A673 (cell line): ENCODE measurements at regions not wholly inside any gene's neighbourhood (a gene's known extent, or its start where the extent isn't known, plus 50 kb on each side); places are given as distances from the start of the nearest gene placed in this dataset.
"Not testable (repeated sequence)": the region's sequence is repeated elsewhere in the genome, so short reads cannot be mapped to it uniquely, and the experiment has no call there.

Experiments
- BruUV-seq: library from RNA; stranded (reverse); fragments of 400-500 nt; replicated peaks from 2 replicates; lab custom pipeline; 2021; lab: Mats Ljungman, UMichigan
- CTCF ChIA-PET: fragments of 300-600 bp; sonication (Branson Sonifier 250); formaldehyde crosslinking; loops from one replicate; lab custom pipeline; 2022; ENCODE audit warnings: antibody characterized with exemption; lab: Charles Lee
- POLR2A ChIA-PET: fragments of 300-600 bp; sonication (Branson Sonifier 250); formaldehyde crosslinking; loops from one replicate; lab custom pipeline; 2022; ENCODE audit warnings: antibody characterized with exemption; ENCODE audit not compliant: low non-redundant PET; lab: Charles Lee
- DNase-seq: peaks from one replicate; pipeline ENCODE4 v3.0.0-alpha.2; 2015; ENCODE audit warnings: low spot score
- H3K27ac ChIP-seq: fragments of 200-600 bp; sonication (generic); 2 replicates; pipeline ENCODE4 v1.5.1; 2016; ENCODE audit warnings: mixed run types, low read depth, mild to moderate bottlenecking, mixed read lengths, antibody characterized with exemption, low read length; ENCODE audit not compliant: poor library complexity, severe bottlenecking
- H3K27me3 ChIP-seq: fragments of 200-600 bp; sonication (generic); replicated peaks from 2 replicates; pipeline ENCODE4 v1.6.1; 2017; ENCODE audit warnings: mixed run types, low read depth, mild to moderate bottlenecking, mixed read lengths, antibody characterized with exemption, low read length; ENCODE audit not compliant: insufficient read depth, poor library complexity
- H3K36me3 ChIP-seq: fragments of 200-600 bp; sonication (generic); 2 replicates; pipeline ENCODE4 v1.6.1; 2016; ENCODE audit warnings: mixed run types, mild to moderate bottlenecking, mixed read lengths, antibody characterized with exemption, low read length; ENCODE audit not compliant: insufficient read depth, poor library complexity, severe bottlenecking
- H3K4me1 ChIP-seq: fragments of 200-600 bp; sonication (generic); 2 replicates; pipeline ENCODE4 v1.6.1; 2017; ENCODE audit warnings: mixed run types, mild to moderate bottlenecking, mixed read lengths, antibody characterized with exemption, low read length; ENCODE audit not compliant: insufficient read depth, poor library complexity, severe bottlenecking
- H3K4me3 ChIP-seq: fragments of 200-600 bp; sonication (generic); 2 replicates; pipeline ENCODE4 v1.5.1; 2016; ENCODE audit warnings: low read depth, mixed run types, mild to moderate bottlenecking, mixed read lengths, low read length; ENCODE audit not compliant: poor library complexity, severe bottlenecking
- H3K9me3 ChIP-seq: fragments of 200-600 bp; sonication (generic); 2 replicates; pipeline ENCODE4 v1.6.1; 2016; ENCODE audit warnings: mixed run types, low read depth, mild to moderate bottlenecking, mixed read lengths, antibody characterized with exemption, low read length; ENCODE audit not compliant: poor library complexity, severe bottlenecking
- CTCF ChIP-seq: fragments of 300-800, 200-600 bp; sonication (generic); conservative IDR thresholded peaks from 2 replicates; pipeline ENCODE4 v1.5.1; 2017; ENCODE audit warnings: low read depth, mild to moderate bottlenecking, antibody characterized with exemption, low read length, moderate library complexity, mixed read lengths
- EZH2 ChIP-seq: fragments of 200-600 bp; sonication (generic); IDR thresholded peaks from 2 replicates; pipeline ENCODE4 v1.6.1; 2017; ENCODE audit warnings: borderline replicate concordance, low read depth, mild to moderate bottlenecking, mixed read lengths, antibody characterized with exemption, low read length; ENCODE audit not compliant: poor library complexity, severe bottlenecking
- intact Hi-C: fragments of 100-400 bp; cut with micrococcal nuclease; formaldehyde crosslinking; loops from one replicate; pipeline ENCODE4 v1.10.0; 2022; ENCODE audit not compliant: unreplicated experiment

DNA sequence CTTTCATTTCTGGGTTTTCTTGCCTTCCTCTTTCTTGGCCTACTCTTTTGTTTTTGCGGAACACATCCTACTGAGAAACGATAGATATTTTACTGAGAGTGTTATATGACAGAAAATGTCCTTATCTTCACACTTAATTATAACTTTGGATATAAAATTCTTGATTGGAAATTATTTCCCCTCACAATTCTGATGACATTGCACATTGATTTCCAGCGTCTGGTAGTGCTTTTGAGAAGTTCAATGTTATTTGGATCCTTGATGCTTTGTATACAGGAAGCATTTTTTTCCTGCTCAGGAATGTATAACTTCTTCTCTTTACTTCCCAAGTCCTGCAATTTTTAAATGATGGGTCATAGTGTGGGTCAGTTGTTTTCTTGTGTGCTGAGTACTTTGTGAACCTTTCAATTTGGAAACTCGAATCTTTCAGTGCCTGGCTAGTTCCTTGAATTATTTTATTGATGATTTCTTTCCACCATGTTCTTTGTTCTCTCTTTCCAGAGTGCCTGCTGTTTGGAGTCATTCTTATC lies 183.9 kb downstream of the PDCD6IP start:
- DNase-seq, result no peak
- peaks cover 5% of the 10 kb centered on the region for H3K4me1 ChIP-seq
- no peaks in the 10 kb centered on the region for H3K9me3 ChIP-seq
- intact Hi-C loops, result no loop called here
- no TSS peak for BruUV-seq
- POLR2A ChIA-PET, result no interaction called here
- TF ChIP-seq CTCF (no peak), EZH2 (no peak)
- no peak overlapping the region for H3K4me3 ChIP-seq
- H3K36me3 ChIP-seq, result no peaks in the 10 kb centered on the region
- no peaks in the 10 kb centered on the region for H3K27me3 ChIP-seq
- CTCF ChIA-PET, result no interaction called here
- no peak overlapping the region for H3K27ac ChIP-seq

DNA sequence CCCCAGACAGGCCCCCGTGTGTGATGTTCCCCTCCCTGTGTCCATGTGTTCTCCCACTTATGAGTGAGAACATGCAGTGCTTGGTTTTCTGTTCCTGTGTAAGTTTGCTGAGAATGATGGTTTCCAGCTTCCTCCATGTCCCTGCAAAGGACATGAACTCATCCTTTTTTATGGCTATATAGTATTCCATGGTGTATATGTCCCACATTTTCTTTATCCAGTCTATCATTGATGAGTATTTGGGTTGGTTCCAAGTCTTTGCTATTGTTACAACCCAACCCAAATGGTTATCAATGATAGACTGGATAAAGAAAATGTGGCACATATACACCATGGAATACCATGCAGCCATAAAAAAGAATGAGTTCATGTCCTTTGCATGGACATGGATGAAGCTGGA lies 184.5 kb downstream of the PDCD6IP start:
- BruUV-seq, CTCF ChIA-PET, intact Hi-C loops, H3K4me3 ChIP-seq, H3K27ac ChIP-seq, H3K9me3 ChIP-seq, DNase-seq, H3K4me1 ChIP-seq, H3K27me3 ChIP-seq, H3K36me3 ChIP-seq, POLR2A ChIA-PET: not testable (repeated sequence)

DNA sequence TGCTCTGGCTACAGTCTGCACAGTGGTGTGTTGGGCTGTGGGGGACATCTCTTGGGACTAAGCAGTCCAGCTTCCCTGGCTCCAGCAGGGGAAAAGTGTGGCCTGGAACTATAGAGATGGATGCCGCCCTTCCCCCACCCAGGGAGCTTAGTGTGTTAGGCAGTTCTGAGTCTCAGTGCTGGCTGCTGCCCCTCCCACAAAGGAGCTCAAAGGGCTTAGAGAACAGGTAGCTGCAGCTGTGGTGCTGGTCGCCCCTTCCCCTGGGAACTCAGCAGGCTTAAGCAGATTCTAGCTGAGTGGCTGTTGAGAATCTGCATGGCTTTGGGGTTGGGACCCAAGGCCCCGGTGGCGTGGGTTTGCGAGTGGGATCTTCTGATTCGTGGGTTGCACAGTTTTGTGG lies 190.8 kb downstream of the PDCD6IP start:
- no peak for DNase-seq
- no peak overlapping the region for H3K4me3 ChIP-seq
- intact Hi-C loops, result no loop called here
- peaks cover 7% of the 10 kb centered on the region for H3K9me3 ChIP-seq
- no TSS peak for BruUV-seq
- no peaks in the 10 kb centered on the region for H3K27me3 ChIP-seq
- no peaks in the 10 kb centered on the region for H3K4me1 ChIP-seq
- POLR2A ChIA-PET, result no interaction called here
- no peaks in the 10 kb centered on the region for H3K36me3 ChIP-seq
- CTCF ChIA-PET, result no interaction called here
- TF ChIP-seq CTCF (no peak), EZH2 (no peak)
- H3K27ac ChIP-seq, result no peak overlapping the region

DNA sequence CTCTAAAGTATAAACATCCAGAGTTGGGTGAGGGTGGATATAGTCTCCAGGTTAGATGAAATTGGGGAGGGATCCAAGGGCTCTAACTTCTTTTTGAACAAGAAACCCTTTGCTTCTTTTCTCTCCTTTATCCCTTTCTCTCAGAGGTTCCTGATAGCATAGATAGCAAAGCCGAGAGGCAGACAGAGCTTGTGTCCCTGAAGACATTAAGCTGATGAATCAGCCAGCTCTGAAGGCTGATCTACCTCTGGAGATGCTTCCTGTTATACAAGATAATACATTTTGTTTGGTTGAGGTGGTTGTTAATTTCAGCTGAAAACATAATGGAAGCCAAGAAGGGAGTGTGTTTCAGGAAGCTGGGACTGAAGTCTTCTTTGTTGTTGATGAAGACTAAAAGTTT lies 193.2 kb downstream of the PDCD6IP start:
- Histone ChIP-seq H3K4me1 (no peaks in the 10 kb centered on the region), H3K27ac (no peak overlapping the region), H3K9me3 (peaks cover 25% of the 10 kb centered on the region), H3K27me3 (no peaks in the 10 kb centered on the region), H3K36me3 (no peaks in the 10 kb centered on the region), H3K4me3 (no peak overlapping the region)
- intact Hi-C loops, result no loop called here
- no TSS peak for BruUV-seq
- no peak for DNase-seq
- ChIA-PET CTCF (no interaction called here), POLR2A (no interaction called here)
- no peak for TF ChIP-seq EZH2
- no peak for TF ChIP-seq CTCF
